ENCODE measurements at regions not wholly inside any gene's neighbourhood (a gene's known extent, or its start where the extent isn't known, plus 50 kb on each side); places are given as distances from the start of the nearest gene placed in this dataset.
"Not testable (repeated sequence)": the region's sequence is repeated elsewhere in the genome, so short reads cannot be mapped to it uniquely, and the experiment has no call there.

- no peak overlapping the region for H4K91ac ChIP-seq (ENCODE audit: insufficient read depth, low read depth, low read length)
- H3K4me3 ChIP-seq (ENCODE audit: insufficient read depth, low read depth, low read length): no peak overlapping the region
- no peak overlapping the region for H4K8ac ChIP-seq (ENCODE audit: low read depth in 2 of 2, low read length in 2 of 2)
- no peak overlapping the region for H2AFZ ChIP-seq (replicated peaks; ENCODE audit: low read length, poor library complexity)
- H4K20me1 ChIP-seq (ENCODE audit: insufficient read depth, low read length): no peaks in the 10 kb centered on the region
- H3K14ac ChIP-seq (replicated peaks; ENCODE audit: low read depth, low read length): no peak overlapping the region
- dilution Hi-C loops (cut with HindIII; ENCODE audit: low sequenced_read_pairs, unreplicated experiment): no loop called here
- no peak overlapping the region for H3K18ac ChIP-seq (ENCODE audit: low read depth, low read length)
- H3K36me3 ChIP-seq (ENCODE audit: control insufficient read depth, insufficient read depth, low read length): no peaks in the 10 kb centered on the region
- POLR2A ChIA-PET (ENCODE audit: unreplicated experiment): interaction anchor here (0.6 kb wide), 1 partner anchor 9 kb away, joined by 4 read pairs; no protein-coding TSS in a partner anchor
- no peaks in the 10 kb centered on the region for H3K9me1 ChIP-seq (ENCODE audit: insufficient read depth, low read length)
- H3K56ac ChIP-seq (ENCODE audit: extremely low read depth, insufficient read depth, low read length): no peak overlapping the region
- no peak overlapping the region for H3K9ac ChIP-seq (ENCODE audit: low read depth, low read length)
- no peak overlapping the region for H2AK9ac ChIP-seq (replicated peaks; ENCODE audit: low read depth, low read length, poor library complexity)
- H2BK15ac ChIP-seq (ENCODE audit: low read depth, low read length): no peak overlapping the region
- no peak for ATAC-seq (ENCODE audit: low read depth)
- H3K27ac ChIP-seq (ENCODE audit: insufficient read depth, low read length): no peak overlapping the region
- no peaks in the 10 kb centered on the region for H3K79me1 ChIP-seq (ENCODE audit: low read depth in 1 of 2, low read length in 2 of 2)
- H3K4me2 ChIP-seq (ENCODE audit: low read depth, low read length): no peak overlapping the region
- H3K4me1 ChIP-seq (ENCODE audit: control insufficient read depth, insufficient read depth, low read length): no peaks in the 10 kb centered on the region
- H3K9me3 ChIP-seq (ENCODE audit: control insufficient read depth, insufficient read depth, low read length): no peaks in the 10 kb centered on the region
- in situ Hi-C loops (cut with MboI; ENCODE audit: low sequenced_read_pairs): no loop called here
- H2BK120ac ChIP-seq (ENCODE audit: low read depth, low read length): no peak overlapping the region
- no peak overlapping the region for H2AK5ac ChIP-seq (ENCODE audit: low read depth, low read length)
- intact Hi-C loops (cut with micrococcal nuclease): no loop called here
- H2BK20ac ChIP-seq (ENCODE audit: low read depth, low read length): no peak overlapping the region
- no TSS peak for BruUV-seq (replicated peaks)
- no peak overlapping the region for H4K5ac ChIP-seq (ENCODE audit: low read depth, low read length)
- DNase-seq: no peak
- no peaks in the 10 kb centered on the region for H3K27me3 ChIP-seq (ENCODE audit: control insufficient read depth, insufficient read depth, low read length)
- TF ChIP-seq CHD1 (IDR thresholded peaks at IDR 0.05; ENCODE audit: low read depth, low read length) (no peak), CEBPB (IDR thresholded peaks at IDR 0.05; ENCODE audit: low read depth, low read length) (no peak), SMC3 (IDR thresholded peaks at IDR 0.05; ENCODE audit: low read depth, low read length) (no peak), CTCF (conservative IDR thresholded peaks at IDR 0.05; ENCODE audit: low read depth, low read length) (no peak), MAZ (IDR thresholded peaks at IDR 0.05; ENCODE audit: borderline replicate concordance, low read depth, low read length) (no peak)
- no peak overlapping the region for H3K23ac ChIP-seq (ENCODE audit: low read depth, low read length)
- no peak overlapping the region for H3K4ac ChIP-seq (ENCODE audit: low read depth, low read length)
- no peak overlapping the region for H2BK5ac ChIP-seq (ENCODE audit: low read depth, low read length, poor library complexity, severe bottlenecking)
- WGBS, 2 experiments (ENCODE audit: extremely low coverage in 2 of 2, insufficient read length in 1 of 2): no CpG with 5 or more reads among the region's 5 CpGs
- CTCF ChIA-PET: no interaction called here
Observed at GRCh38 chr1:157429601-157430240, 122.6 kb downstream of the FCRL5 start.

- H4K20me1 ChIP-seq (ENCODE audit: insufficient read depth, low read length): not testable (repeated sequence)
Observed at GRCh38 chr1:157423764-157424163, 128.6 kb downstream of the FCRL5 start.

More at GRCh38 chr1:157423764-157424163, 128.6 kb downstream of the FCRL5 start:
- H3K4ac ChIP-seq (ENCODE audit: low read depth, low read length); H3K27me3 ChIP-seq (ENCODE audit: control insufficient read depth, insufficient read depth, low read length); intact Hi-C loops (cut with micrococcal nuclease); H3K9ac ChIP-seq (ENCODE audit: low read depth, low read length); CTCF ChIA-PET; H2AK9ac ChIP-seq (replicated peaks; ENCODE audit: low read depth, low read length, poor library complexity); H2BK15ac ChIP-seq (ENCODE audit: low read depth, low read length); H2BK5ac ChIP-seq (ENCODE audit: low read depth, low read length, poor library complexity, severe bottlenecking); in situ Hi-C loops (cut with MboI; ENCODE audit: low sequenced_read_pairs); H3K4me1 ChIP-seq (ENCODE audit: control insufficient read depth, insufficient read depth, low read length); H2BK20ac ChIP-seq (ENCODE audit: low read depth, low read length); H4K5ac ChIP-seq (ENCODE audit: low read depth, low read length); H3K4me2 ChIP-seq (ENCODE audit: low read depth, low read length); BruUV-seq (replicated peaks); H3K27ac ChIP-seq (ENCODE audit: insufficient read depth, low read length); DNase-seq; H3K14ac ChIP-seq (replicated peaks; ENCODE audit: low read depth, low read length); H4K91ac ChIP-seq (ENCODE audit: insufficient read depth, low read depth, low read length); H3K9me1 ChIP-seq (ENCODE audit: insufficient read depth, low read length); H3K18ac ChIP-seq (ENCODE audit: low read depth, low read length); H2AFZ ChIP-seq (replicated peaks; ENCODE audit: low read length, poor library complexity); H3K36me3 ChIP-seq (ENCODE audit: control insufficient read depth, insufficient read depth, low read length); ATAC-seq (ENCODE audit: low read depth); H3K9me3 ChIP-seq (ENCODE audit: control insufficient read depth, insufficient read depth, low read length); H4K8ac ChIP-seq (ENCODE audit: low read depth in 2 of 2, low read length in 2 of 2); POLR2A ChIA-PET (ENCODE audit: unreplicated experiment); H3K23ac ChIP-seq (ENCODE audit: low read depth, low read length); dilution Hi-C loops (cut with HindIII; ENCODE audit: low sequenced_read_pairs, unreplicated experiment); H2BK120ac ChIP-seq (ENCODE audit: low read depth, low read length); H3K56ac ChIP-seq (ENCODE audit: extremely low read depth, insufficient read depth, low read length); H2AK5ac ChIP-seq (ENCODE audit: low read depth, low read length); H3K4me3 ChIP-seq (ENCODE audit: insufficient read depth, low read depth, low read length); H3K79me1 ChIP-seq (ENCODE audit: low read depth in 1 of 2, low read length in 2 of 2): not testable (repeated sequence)
- WGBS, 2 experiments (ENCODE audit: extremely low coverage in 2 of 2, insufficient read length in 1 of 2): no CpG with 5 or more reads among the region's 1 CpG
